ENCODE measurements at regions not wholly inside any gene's neighbourhood (a gene's known extent, or its start where the extent isn't known, plus 50 kb on each side); places are given as distances from the start of the nearest gene placed in this dataset.
"Not testable (repeated sequence)": the region's sequence is repeated elsewhere in the genome, so short reads cannot be mapped to it uniquely, and the experiment has no call there.

GRCh38 chr5:112472614-112473013 is 53.5 kb upstream of the EPB41L4A start:
- DNase-seq, result no peak

DNA sequence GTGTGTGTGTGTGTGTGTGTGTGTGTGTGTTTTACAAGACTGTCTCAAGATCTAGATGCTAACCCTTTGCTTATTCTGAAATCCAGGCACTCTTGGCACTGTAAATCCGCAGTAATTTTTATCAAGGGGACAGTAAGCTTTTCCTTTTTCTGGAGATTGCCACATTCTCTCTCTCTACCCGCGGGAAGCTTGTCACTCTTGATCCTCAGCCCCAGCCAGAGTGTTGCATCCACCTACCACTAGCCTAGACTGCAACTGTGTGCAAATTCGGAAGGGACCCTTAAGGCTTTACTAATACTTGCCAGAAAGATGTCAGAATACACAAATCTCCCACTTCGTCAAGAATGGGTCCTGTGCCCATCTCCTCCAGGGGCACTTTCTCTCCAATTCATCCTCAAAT is 54.9 kb upstream of the EPB41L4A start:
- no peak for DNase-seq

- DNase-seq, result no peak
These were observed 56.8 kb upstream of the EPB41L4A start for GRCh38 chr5:112475747-112476365.

- DNase-seq, result peak; percentile 2
These were observed 60.3 kb upstream of the EPB41L4A start for GRCh38 chr5:112479418-112479817.

DNA sequence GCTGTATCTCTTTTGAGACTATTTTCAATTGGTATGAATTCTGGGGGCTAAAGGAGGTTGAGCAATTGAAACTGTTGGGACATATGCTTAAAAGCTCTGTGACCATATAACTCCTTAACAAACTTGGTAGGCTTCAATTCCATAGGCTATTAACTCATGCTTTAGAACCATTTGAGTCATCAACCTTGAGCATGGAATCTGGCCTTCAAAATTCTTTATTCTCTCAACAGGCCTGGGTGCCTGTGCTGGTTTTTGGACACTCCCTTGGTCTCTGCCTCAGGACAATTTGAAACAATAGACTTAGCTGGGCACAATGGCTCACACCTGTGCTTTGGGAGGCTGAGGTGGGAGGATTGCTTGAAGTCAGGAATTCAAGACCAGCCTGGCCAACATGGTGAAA is 61.4 kb upstream of the EPB41L4A start:
- no peak for DNase-seq

- DNase-seq, result no peak
These were observed 64.6 kb upstream of the EPB41L4A start for GRCh38 chr5:112483704-112484103.

- no peak for DNase-seq
These were observed 66.9 kb upstream of the EPB41L4A start for GRCh38 chr5:112485934-112486355.

- no peak for DNase-seq
These were observed 72.2 kb upstream of the EPB41L4A start for GRCh38 chr5:112491257-112491656.

- DNase-seq, result no peak
These were observed 73.2 kb upstream of the EPB41L4A start for GRCh38 chr5:112492291-112492690.

DNA sequence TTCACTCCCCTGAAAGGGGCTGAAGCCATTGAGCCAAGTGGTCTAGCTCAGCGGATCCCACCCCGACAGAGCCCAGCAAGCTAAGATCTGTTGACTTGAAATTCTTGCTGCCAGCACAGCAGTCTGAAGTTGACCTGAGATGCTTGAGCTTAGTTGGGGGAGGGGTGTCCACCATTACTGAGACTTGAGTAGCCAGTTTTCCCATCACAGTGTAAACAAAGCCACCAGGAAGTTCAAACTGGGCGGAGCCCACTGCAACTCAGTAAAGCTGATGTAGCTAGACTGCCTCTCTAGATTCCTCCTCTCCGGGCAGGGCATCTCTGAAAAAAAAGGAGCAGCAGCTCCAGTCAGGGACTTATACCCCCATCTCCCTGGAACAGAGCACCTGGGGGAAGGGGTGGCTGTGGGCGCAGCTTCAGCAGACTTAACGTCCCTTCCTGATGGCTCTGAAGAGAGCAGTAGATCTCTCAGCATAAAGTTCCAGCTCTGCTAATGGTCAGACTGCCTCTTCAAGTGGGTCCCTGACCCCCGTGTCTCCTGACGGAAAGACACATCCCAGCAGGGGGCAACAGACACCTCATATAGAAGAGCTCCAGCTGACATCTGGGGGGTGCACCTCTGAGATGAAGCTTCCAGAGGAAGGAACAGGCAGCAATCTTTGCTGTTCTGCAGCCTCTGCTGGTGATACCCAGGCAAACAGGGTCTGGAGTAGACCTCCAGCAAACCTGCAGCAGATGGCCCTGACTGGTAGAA is 84.8 kb upstream of the EPB41L4A start:
- DNase-seq, result not testable (repeated sequence)

GRCh38 chr5:112509097-112509496 is 90.0 kb upstream of the EPB41L4A start:
- not testable (repeated sequence) for DNase-seq

- DNase-seq, result no peak
These were observed 92.8 kb upstream of the EPB41L4A start for GRCh38 chr5:112511920-112512319.

- DNase-seq, result no peak
These were observed 93.8 kb upstream of the EPB41L4A start for GRCh38 chr5:112512901-112513300.

DNA sequence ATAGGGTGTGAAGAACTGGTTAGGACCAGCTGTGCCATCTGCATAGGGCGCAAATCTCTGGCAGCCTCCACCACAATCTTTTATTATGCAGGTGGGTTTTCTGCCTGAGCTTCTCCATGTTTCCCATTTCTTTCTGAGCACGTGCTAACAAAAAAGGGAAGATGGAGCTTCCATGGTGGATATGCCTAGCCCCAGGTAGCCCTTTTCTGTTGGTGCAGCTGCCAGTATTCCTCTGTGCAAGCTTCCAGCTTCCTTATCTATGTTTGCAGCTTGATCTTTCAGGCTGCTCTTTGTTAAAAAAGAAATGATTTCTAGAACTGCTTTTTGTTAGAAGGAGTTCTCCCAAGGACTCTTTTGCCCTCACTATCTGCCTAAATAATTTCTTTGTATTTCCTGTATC is 95.0 kb upstream of the EPB41L4A start:
- no peak for DNase-seq

DNA sequence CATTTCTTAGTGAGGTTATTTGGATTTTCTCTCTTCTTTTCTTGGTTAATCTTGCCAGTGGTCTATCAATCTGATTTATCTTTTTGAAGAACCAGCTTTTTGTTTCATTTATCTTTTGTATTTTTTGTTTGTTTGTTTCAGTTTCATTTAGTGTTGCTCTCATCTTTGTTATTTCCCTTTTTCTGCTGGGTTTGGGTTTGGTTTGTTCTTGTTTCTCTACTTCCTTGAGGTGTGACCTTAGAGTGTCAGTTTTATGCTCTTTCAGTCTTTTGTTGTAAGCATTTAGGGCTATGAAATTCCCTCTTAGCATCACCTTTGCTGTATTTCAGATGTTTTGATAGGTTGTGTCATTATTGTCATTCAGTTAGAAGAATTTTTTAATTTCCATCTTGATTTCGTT is 101.4 kb upstream of the EPB41L4A start:
- DNase-seq, result not testable (repeated sequence)

DNA sequence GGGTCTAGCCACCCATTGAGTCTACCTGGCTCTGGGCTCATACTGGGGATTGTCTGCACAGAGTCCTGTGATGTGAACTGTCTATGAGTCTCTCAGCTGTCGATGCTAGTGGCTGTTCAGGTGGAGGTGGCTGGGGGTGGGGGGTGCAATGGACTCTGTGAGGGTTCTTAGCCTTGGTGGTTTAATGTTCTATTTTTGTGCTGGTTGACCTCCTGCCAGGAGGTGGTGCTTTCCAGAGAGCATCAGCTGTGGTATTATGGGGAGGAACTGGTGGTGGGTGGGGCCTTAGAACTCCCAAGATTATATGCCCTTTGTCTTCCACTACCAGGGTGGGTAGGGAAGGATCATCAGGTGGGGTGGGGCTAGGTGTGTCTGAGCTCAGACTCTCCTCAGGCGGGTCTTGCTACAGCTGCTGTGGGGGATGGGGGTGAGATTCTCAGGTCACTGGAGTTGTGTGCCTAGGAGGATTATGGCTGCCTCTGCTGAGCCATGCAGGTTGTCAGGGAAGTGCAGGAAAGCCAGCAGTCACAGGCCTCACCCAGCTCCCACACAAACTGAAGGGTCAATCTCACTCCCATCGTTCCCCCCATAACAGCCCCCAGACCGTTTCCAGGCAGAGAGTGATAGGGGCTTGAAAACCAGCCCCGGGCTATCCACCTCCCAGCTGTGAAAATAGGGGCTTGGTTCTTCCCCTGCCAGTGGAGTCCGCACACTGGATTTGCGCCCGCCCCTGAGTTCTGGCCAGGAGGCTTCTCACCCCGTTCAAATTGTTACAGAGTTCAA is 104.0 kb upstream of the EPB41L4A start:
- not testable (repeated sequence) for DNase-seq

DNA sequence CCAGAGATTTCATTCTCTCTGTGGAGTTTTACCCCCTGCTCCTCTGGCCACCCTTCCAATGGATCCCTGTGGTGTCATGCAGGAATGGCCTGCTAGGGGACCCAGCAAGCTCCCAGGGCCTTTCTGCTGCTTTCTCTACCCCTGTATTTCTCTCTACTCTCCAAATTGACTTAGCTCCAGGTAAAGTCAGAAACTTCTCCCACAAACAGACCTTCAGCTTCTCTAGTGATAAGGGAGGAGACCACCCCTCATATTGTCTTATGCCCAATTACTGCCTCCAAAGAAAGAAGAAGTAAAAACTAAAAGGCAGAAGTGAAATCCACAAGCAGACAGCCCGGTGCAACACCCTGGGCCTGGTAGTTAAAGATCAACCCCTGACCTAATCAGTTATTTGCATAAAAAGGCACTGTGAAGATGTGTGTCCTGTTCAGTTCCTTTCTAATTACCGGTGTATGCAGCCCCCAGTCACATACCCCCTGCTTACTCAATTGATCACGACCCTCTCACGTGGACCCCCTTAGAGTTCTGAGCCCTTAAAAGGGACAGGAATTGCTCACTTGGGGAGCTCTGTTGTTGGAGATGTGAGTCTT is 104.7 kb upstream of the EPB41L4A start:
- not testable (repeated sequence) for DNase-seq

DNA sequence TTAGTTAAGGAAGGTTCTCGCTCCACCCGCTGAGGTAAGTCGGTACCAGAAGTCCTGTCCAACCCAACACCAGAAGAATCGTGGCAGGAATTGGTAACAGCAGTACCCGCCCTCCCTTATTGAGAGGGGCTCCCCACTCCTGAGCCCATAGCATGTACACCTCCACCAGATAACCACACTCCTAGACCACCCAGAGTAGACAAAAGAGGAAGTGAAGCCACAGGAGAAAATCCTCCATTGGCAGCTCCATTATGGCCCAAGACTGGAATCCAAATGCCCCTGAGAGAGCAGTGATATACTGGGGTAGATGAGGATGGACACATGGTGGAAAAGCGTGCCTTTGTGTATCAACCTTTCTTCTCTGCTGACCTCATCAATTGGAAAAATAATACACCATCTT is 106.1 kb upstream of the EPB41L4A start:
- no peak for DNase-seq

DNA sequence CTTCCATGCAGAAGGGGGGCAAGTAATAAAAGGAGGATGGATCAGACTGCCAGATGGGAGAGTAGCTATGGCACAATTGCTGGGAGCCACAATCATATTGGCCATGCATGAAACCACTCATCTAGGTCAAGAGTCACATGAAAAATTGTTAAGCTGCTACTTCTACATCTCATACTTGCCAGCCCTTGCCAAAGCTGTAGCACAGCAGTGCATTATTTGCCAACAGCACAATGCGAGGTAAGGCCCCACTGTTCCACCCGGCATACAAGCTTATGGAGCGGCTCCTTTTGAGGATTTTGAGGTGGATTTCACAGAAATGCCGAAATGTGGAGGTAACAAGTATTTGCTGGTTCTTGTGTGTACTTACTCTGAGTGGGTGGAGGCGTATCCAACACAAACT is 109.9 kb upstream of the EPB41L4A start:
- no peak for DNase-seq

DNA sequence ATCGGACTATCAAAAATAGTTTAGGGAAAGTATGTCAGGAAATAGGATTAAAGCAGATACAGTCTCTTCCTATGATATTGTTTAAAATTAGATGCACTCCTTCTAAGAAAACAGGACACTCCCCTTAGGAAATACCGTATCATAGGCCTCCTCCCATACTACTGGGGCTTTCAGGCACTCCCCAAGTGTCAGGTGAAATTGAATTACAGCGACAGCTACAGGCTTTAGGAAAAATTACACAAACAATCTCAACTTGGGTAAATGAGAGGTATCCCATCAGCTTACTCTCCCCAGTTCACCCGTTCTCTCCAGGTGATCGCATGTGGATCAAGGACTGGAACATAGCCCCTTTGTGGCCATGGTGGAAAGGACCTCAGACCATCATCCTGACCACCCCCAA is 110.4 kb upstream of the EPB41L4A start:
- DNase-seq, result no peak

GRCh38 chr5:112532654-112533360 is 113.7 kb upstream of the EPB41L4A start:
- DNase-seq, result no peak

GRCh38 chr5:112533362-112533761 is 114.3 kb upstream of the EPB41L4A start:
- no peak for DNase-seq

- no peak for DNase-seq
These were observed 115.0 kb upstream of the EPB41L4A start for GRCh38 chr5:112534067-112534583.
